Choroid plexus epithelial cell (primary cell): ENCODE measurements at regions not wholly inside any gene's neighbourhood (a gene's known extent, or its start where the extent isn't known, plus 50 kb on each side); places are given as distances from the start of the nearest gene placed in this dataset.
A peak's percentile ranks its signal among the peaks of the same experiment; 100 is the strongest.

Source experiments
- DNase-seq: peaks from one replicate; pipeline ENCODE4 v3.0.0-alpha.2; 2010; ENCODE audit warnings: low read depth
- H3K4me3 ChIP-seq: 2 replicates; pipeline ENCODE4 v1.5.1; 2011; ENCODE audit warnings: low read depth, mild to moderate bottlenecking, control low read depth, low read length, moderate library complexity
- TF ChIP-seq, protein P1 (sequence below): conservative IDR thresholded peaks from 2 replicates; pipeline ENCODE4 v1.5.1; 2011; ENCODE audit warnings: low read depth, mild to moderate bottlenecking, control low read depth, inconsistent platforms, low read length, moderate library complexity

GRCh38 chr3:79896086-79896485, 128.3 kb upstream of the ROBO1 start:
- TF ChIP-seq, protein P1, sequence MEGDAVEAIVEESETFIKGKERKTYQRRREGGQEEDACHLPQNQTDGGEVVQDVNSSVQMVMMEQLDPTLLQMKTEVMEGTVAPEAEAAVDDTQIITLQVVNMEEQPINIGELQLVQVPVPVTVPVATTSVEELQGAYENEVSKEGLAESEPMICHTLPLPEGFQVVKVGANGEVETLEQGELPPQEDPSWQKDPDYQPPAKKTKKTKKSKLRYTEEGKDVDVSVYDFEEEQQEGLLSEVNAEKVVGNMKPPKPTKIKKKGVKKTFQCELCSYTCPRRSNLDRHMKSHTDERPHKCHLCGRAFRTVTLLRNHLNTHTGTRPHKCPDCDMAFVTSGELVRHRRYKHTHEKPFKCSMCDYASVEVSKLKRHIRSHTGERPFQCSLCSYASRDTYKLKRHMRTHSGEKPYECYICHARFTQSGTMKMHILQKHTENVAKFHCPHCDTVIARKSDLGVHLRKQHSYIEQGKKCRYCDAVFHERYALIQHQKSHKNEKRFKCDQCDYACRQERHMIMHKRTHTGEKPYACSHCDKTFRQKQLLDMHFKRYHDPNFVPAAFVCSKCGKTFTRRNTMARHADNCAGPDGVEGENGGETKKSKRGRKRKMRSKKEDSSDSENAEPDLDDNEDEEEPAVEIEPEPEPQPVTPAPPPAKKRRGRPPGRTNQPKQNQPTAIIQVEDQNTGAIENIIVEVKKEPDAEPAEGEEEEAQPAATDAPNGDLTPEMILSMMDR, result no peak
- H3K4me3 ChIP-seq, result no peak overlapping the region
- DNase-seq, result no peak

DNA sequence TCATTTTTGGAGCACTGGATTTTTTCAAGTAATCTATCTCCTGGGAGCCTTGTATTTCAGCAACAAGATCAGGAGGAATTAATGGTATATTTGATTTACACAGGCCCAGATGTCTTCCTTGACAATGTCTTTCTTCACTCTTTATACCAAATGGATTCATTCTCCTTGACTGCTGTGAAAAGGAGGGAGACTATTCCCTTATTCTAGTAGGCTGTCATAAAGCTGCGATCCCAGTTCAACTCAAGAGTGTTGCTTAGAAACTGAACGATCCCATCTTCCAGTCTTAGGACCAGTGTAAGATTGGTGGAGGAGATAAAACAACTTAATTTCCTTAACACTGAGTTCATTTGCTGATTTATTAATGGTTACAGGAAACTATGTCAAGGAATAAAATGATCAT, 119.4 kb upstream of the ROBO1 start:
- DNase-seq, result no peak
- TF ChIP-seq, protein P1, result no peak
- no peak overlapping the region for H3K4me3 ChIP-seq

DNA sequence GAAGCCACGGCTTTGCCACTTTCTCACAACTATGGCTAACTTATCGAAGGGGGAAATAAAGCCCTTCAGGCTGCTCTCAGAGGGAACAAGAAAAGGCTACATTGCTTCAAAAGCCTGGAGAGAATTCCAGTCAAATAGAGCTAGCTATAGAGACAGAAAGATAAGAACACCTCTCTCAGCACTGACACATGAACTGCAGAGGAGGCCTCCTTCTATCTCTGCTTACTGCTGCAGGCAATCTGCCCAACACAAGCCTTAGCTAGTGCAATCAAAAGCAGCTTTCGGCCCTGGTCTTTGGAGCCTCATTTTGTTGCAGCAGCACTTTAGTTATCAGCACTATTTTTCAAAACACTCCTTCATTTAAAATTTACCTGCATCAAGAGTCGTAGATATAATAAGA, 118.4 kb upstream of the ROBO1 start:
- DNase-seq, result peak; percentile 68
- TF ChIP-seq, protein P1, result no peak
- H3K4me3 ChIP-seq, result no peak overlapping the region

- no peak overlapping the region for H3K4me3 ChIP-seq
- TF ChIP-seq, protein P1, result no peak
- no peak for DNase-seq
These were observed 117.6 kb upstream of the ROBO1 start for GRCh38 chr3:79885407-79885806.

- TF ChIP-seq, protein P1, result no peak
- no peak for DNase-seq
- no peak overlapping the region for H3K4me3 ChIP-seq
These were observed 116.6 kb upstream of the ROBO1 start for GRCh38 chr3:79884354-79884753.

DNA sequence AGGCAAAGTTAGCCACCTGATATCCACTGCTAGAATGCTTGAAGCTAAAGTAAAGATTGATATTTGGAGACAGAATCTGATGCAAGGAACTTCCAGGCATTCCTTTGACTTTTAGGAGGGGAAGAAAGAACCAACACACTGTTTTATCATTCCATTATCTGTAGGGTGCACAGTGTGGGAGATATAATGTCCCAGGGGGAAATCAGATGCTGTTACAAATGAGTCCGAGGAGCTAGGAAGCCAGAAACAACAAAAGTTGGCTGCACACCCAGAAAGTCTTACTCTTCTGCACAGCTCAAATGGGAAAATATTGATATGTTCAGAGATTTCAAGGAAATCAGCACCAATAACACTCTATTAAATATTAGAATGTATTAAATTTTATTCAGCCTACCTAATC, 113.6 kb upstream of the ROBO1 start:
- TF ChIP-seq, protein P1, result no peak
- H3K4me3 ChIP-seq, result no peak overlapping the region
- peak; percentile 77 for DNase-seq

DNA sequence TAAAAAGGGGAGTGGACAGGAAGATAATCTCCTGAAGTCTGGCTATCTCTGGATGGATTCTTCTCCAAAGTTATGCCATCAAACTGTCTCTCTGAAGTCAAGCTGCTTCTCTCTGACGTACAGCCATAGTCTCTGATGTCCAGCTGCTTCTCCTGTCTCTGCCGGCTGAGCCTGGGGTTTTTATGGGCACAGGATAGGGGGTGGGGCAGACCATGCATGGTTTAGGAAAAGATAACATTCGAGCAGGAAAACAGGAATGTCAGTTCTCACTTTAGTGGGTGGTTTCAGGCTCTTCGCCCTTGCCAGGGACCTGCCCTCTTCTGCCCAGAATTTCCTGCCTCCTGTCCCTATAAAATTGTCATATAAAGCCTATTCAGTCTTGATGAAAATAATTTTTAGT, 110.9 kb upstream of the ROBO1 start:
- TF ChIP-seq, protein P1, result no peak
- no peak for DNase-seq
- no peak overlapping the region for H3K4me3 ChIP-seq
